ENCODE measurements at regions not wholly inside any gene's neighbourhood (a gene's known extent, or its start where the extent isn't known, plus 50 kb on each side); places are given as distances from the start of the nearest gene placed in this dataset.

DNA sequence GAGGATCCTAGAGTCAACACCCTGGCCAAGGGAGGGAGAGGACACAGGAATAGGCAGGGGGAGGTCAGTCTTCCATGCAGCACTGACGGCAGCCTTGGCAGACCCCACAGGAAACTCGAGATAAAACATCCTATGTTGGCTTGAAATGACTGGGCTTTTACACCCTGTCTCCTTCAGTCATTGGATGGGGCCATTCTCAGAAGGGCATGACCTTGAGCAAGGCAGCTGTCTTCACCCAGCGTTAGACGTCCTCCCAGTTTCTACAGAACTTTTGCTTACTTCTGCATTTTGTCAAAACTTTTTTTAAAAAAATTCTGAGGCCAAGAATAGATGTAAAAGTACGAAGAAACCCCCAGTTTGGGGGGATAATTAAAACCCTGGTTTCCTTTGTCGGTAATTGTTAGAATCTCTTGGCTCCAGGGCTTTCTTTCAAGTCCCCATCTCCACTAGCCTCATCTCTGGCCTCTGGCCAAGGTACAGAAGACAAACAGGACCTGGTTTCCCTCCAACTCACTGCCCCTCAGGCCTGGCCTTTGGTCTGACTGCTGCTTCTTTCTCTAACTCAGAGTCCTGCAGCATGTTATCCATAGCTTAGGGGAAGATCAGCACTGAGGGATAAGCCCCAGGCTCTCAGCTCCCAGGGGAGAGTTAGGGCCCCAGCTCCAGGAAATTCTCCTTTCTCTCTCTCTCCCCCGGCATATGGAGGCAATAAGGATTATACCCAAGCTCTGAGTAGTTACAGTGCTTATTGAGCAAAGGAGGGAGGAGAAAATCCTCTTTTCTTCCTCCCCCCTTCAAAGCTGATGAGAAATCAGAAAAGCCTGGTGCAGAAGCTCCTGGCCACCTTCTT lies 51.6 kb upstream of the KCND3 start:
- no peak overlapping the region for H3K4me3 ChIP-seq (ENCODE audit: low read length)
- Mint-ChIP-seq H3K9me3 (no peaks in the 10 kb centered on the region), H3K36me3 (ENCODE audit: low read depth) (no peaks in the 10 kb centered on the region), H3K27ac (no peak overlapping the region), H3K27me3 (peaks cover 29% of the 10 kb centered on the region), H3K4me1 (ENCODE audit: low read depth) (no peaks in the 10 kb centered on the region), H3K4me3 (no peak overlapping the region)
- CTCF ChIA-PET: no interaction called here
- H3K27ac ChIP-seq (ENCODE audit: low read depth in 1 of 2, low read length in 2 of 2): no peak overlapping the region
- POLR2A ChIA-PET: no interaction called here
- peaks cover 4 to 11% of the 10 kb centered on the region in 2 experiments for H3K27me3 ChIP-seq (ENCODE audit: control insufficient read depth in 1 of 2, insufficient read depth in 2 of 2, low read length in 2 of 2)
- TF ChIP-seq, protein P1, sequence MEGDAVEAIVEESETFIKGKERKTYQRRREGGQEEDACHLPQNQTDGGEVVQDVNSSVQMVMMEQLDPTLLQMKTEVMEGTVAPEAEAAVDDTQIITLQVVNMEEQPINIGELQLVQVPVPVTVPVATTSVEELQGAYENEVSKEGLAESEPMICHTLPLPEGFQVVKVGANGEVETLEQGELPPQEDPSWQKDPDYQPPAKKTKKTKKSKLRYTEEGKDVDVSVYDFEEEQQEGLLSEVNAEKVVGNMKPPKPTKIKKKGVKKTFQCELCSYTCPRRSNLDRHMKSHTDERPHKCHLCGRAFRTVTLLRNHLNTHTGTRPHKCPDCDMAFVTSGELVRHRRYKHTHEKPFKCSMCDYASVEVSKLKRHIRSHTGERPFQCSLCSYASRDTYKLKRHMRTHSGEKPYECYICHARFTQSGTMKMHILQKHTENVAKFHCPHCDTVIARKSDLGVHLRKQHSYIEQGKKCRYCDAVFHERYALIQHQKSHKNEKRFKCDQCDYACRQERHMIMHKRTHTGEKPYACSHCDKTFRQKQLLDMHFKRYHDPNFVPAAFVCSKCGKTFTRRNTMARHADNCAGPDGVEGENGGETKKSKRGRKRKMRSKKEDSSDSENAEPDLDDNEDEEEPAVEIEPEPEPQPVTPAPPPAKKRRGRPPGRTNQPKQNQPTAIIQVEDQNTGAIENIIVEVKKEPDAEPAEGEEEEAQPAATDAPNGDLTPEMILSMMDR (IDR thresholded peaks at IDR 0.05): no peak
- intact Hi-C loops (cut with DNase I, micrococcal nuclease): no loop called here
- H3K4me1 ChIP-seq (ENCODE audit: insufficient read depth, low read length): no peaks in the 10 kb centered on the region
- DNase-seq (no peak), ATAC-seq (ENCODE audit: poor library complexity) (no peak)
- no peaks in the 10 kb centered on the region for H3K36me3 ChIP-seq (ENCODE audit: insufficient read depth, low read length)
- H3K9me3 ChIP-seq (ENCODE audit: control insufficient read depth in 1 of 2, insufficient read depth in 1 of 2, low read length in 2 of 2): no peaks in the 10 kb centered on the region

DNA sequence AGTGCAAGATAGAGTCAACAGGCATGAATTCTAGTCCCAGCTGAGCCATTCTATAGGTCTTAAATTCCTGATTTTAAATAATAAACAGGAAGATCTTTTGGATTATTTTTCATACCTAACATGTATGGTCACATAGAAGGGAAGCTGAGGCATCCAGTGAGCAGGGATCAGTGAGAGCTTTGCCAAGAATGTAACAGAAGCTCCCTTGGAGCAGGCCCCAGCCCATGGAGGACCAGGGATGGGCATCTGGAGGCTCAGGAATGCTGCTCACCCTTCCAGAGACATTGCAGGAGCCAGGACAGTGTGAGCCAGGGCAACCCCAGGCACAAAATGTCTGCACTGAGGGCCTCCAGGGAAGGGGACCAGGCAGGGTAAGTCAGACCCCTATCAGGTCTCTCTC lies 54.4 kb upstream of the KCND3 start:
- ATAC-seq (ENCODE audit: poor library complexity) (no peak), DNase-seq (no peak)
- Histone ChIP-seq H3K27ac (ENCODE audit: low read depth in 1 of 2, low read length in 2 of 2) (no peak overlapping the region), H3K4me1 (ENCODE audit: insufficient read depth, low read length) (no peaks in the 10 kb centered on the region), H3K27me3 (ENCODE audit: control insufficient read depth in 1 of 2, insufficient read depth in 2 of 2, low read length in 2 of 2) (peaks cover 4 to 8% of the 10 kb centered on the region in 2 experiments), H3K36me3 (ENCODE audit: insufficient read depth, low read length) (no peaks in the 10 kb centered on the region), H3K9me3 (ENCODE audit: control insufficient read depth in 1 of 2, insufficient read depth in 1 of 2, low read length in 2 of 2) (no peaks in the 10 kb centered on the region), H3K4me3 (ENCODE audit: low read length) (no peak overlapping the region)
- Mint-ChIP-seq H3K4me3 (no peak overlapping the region), H3K4me1 (ENCODE audit: low read depth) (no peaks in the 10 kb centered on the region), H3K27ac (no peak overlapping the region), H3K27me3 (peaks cover 44% of the 10 kb centered on the region), H3K9me3 (no peaks in the 10 kb centered on the region), H3K36me3 (ENCODE audit: low read depth) (no peaks in the 10 kb centered on the region)
- POLR2A ChIA-PET: no interaction called here
- CTCF ChIA-PET: no interaction called here
- intact Hi-C loops (cut with DNase I, micrococcal nuclease): no loop called here
- TF ChIP-seq, protein P1 (IDR thresholded peaks at IDR 0.05): no peak

DNA sequence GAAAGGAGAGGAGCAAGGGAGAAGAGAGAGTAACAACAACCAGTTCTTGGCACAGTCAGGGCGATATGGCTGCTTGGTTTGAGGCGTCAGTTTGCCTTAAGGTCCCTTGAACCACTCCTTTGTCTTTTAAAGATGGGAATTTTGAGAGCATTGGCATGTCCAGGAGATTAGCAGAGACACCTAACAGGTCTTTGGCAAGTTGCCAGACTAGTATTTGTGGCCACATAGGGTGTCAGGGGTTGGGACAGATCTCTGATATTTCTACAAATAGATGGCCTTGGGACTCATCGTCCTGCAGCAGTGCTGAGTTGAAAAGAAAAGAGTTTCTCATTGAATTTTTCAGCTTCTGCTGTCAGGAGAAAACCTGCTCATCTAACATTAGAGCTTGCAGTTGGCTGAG lies 55.3 kb upstream of the KCND3 start:
- H3K4me1 Mint-ChIP-seq (ENCODE audit: low read depth): no peaks in the 10 kb centered on the region
- no peak overlapping the region for H3K4me3 ChIP-seq (ENCODE audit: low read length)
- no peak overlapping the region for H3K27ac Mint-ChIP-seq
- DNase-seq (no peak), ATAC-seq (ENCODE audit: poor library complexity) (no peak)
- TF ChIP-seq, protein P1 (IDR thresholded peaks at IDR 0.05): no peak
- POLR2A ChIA-PET: no interaction called here
- H3K4me3 Mint-ChIP-seq: no peak overlapping the region
- H3K9me3 Mint-ChIP-seq: no peaks in the 10 kb centered on the region
- no peaks in the 10 kb centered on the region for H3K4me1 ChIP-seq (ENCODE audit: insufficient read depth, low read length)
- H3K27me3 ChIP-seq (ENCODE audit: control insufficient read depth in 1 of 2, insufficient read depth in 2 of 2, low read length in 2 of 2): peaks cover 4 to 8% of the 10 kb centered on the region in 2 experiments
- no peaks in the 10 kb centered on the region for H3K9me3 ChIP-seq (ENCODE audit: control insufficient read depth in 1 of 2, insufficient read depth in 1 of 2, low read length in 2 of 2)
- peaks cover 45% of the 10 kb centered on the region for H3K27me3 Mint-ChIP-seq
- H3K36me3 Mint-ChIP-seq (ENCODE audit: low read depth): no peaks in the 10 kb centered on the region
- no peaks in the 10 kb centered on the region for H3K36me3 ChIP-seq (ENCODE audit: insufficient read depth, low read length)
- intact Hi-C loops (cut with DNase I, micrococcal nuclease): no loop called here
- CTCF ChIA-PET: no interaction called here
- H3K27ac ChIP-seq (ENCODE audit: low read depth in 1 of 2, low read length in 2 of 2): no peak overlapping the region
